ENCODE measurements at regions not wholly inside any gene's neighbourhood (a gene's known extent, or its start where the extent isn't known, plus 50 kb on each side); places are given as distances from the start of the nearest gene placed in this dataset.

DNA sequence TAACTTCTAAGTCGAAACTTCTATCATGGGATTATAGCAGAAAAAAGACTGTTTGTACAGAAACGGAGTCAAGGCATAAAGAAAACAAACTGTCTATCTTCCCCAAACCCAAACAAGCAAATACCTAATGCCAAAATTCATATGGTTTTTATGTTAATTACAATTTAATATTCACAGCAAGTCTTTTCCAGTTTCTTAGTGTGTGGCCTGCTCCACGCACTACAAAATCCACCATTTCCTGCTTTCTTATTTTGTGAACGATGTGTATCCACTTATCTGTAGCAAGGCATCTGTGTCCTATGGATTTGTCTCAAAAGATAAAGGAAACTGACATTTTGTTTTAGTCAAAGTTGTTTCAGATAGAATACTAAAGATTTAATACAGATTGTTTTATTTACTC is 588.0 kb upstream of the CCDC54 start:
- Histone ChIP-seq H3K9me3 (no peaks in the 10 kb centered on the region), H3K27ac (no peak overlapping the region), H3K36me3 (no peaks in the 10 kb centered on the region), H3K27me3 (no peaks in the 10 kb centered on the region), H3K4me1 (ENCODE audit: control insufficient read depth in 1 of 2, insufficient read depth in 1 of 2, low read depth in 1 of 2, low read length in 1 of 2) (no peaks in the 10 kb centered on the region), H3K4me3 (ENCODE audit: low read depth in 1 of 2, low read length in 1 of 2) (no peak overlapping the region)
- TF ChIP-seq, protein P1, sequence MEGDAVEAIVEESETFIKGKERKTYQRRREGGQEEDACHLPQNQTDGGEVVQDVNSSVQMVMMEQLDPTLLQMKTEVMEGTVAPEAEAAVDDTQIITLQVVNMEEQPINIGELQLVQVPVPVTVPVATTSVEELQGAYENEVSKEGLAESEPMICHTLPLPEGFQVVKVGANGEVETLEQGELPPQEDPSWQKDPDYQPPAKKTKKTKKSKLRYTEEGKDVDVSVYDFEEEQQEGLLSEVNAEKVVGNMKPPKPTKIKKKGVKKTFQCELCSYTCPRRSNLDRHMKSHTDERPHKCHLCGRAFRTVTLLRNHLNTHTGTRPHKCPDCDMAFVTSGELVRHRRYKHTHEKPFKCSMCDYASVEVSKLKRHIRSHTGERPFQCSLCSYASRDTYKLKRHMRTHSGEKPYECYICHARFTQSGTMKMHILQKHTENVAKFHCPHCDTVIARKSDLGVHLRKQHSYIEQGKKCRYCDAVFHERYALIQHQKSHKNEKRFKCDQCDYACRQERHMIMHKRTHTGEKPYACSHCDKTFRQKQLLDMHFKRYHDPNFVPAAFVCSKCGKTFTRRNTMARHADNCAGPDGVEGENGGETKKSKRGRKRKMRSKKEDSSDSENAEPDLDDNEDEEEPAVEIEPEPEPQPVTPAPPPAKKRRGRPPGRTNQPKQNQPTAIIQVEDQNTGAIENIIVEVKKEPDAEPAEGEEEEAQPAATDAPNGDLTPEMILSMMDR (IDR thresholded peaks at IDR 0.05) = no peak

DNA sequence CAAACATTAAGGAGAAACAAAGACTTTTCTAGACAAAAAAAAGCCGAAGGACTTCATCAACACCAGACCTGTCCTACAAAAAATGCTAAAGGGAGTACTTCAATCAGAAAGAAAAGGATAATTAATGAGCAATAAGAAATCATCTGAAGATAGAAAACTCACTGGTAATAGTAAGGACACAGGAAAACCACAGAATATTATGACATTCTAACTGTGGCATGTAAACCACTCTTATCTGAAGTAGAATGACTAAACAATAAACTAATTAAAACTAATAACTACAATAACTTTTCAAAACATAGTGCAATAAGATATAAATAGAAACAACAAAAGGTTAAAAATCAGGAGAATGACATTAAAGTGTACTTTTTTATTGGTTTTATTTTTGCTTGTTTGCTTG is 584.5 kb upstream of the CCDC54 start:
- Histone ChIP-seq H3K9me3 (no peaks in the 10 kb centered on the region), H3K27ac (no peak overlapping the region), H3K4me1 (ENCODE audit: control insufficient read depth in 1 of 2, insufficient read depth in 1 of 2, low read depth in 1 of 2, low read length in 1 of 2) (no peaks in the 10 kb centered on the region), H3K4me3 (ENCODE audit: low read depth in 1 of 2, low read length in 1 of 2) (no peak overlapping the region), H3K36me3 (no peaks in the 10 kb centered on the region), H3K27me3 (no peaks in the 10 kb centered on the region)
- TF ChIP-seq, protein P1 (IDR thresholded peaks at IDR 0.05) = no peak

DNA sequence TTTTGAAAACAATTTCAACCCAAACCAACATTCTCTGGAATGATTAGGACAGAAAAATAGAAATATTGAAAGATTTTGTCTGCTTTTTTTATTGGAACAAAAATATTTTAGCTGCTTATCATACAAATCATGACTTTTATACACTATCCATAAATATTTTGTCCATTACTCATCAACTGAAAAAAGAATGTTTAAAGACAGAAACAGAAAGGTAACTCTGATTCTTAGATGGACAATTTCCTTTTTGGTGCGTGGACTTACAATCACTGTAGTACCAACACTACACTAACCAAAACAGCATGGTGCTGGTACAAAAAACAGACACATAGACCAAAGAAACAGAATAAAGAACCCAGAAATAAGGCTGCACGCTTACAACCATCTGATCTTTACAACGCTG is 582.8 kb upstream of the CCDC54 start:
- TF ChIP-seq, protein P1 (IDR thresholded peaks at IDR 0.05) = no peak
- Histone ChIP-seq H3K36me3 (no peaks in the 10 kb centered on the region), H3K9me3 (no peaks in the 10 kb centered on the region), H3K4me1 (ENCODE audit: control insufficient read depth in 1 of 2, insufficient read depth in 1 of 2, low read depth in 1 of 2, low read length in 1 of 2) (no peaks in the 10 kb centered on the region), H3K27me3 (no peaks in the 10 kb centered on the region), H3K27ac (no peak overlapping the region), H3K4me3 (ENCODE audit: low read depth in 1 of 2, low read length in 1 of 2) (no peak overlapping the region)

DNA sequence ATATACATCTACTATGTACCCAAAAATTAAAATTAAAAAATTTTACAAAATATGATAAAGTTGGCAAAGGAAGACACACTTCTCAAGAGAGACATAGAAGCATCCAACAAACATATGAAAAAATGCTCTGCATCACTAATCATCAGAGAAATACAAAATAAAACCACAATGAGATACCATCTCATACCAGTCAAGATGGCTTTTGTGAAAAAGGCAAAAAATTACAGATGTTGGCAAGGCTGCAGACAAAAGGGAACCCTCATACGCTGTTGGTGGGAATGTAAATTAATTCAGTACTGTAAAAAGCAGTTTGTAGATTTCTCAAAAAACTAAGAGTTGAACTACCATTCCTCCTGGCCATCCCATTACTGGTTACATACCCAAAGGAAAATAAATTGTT is 581.7 kb upstream of the CCDC54 start:
- Histone ChIP-seq H3K4me1 (ENCODE audit: control insufficient read depth in 1 of 2, insufficient read depth in 1 of 2, low read depth in 1 of 2, low read length in 1 of 2) (no peaks in the 10 kb centered on the region), H3K27me3 (no peaks in the 10 kb centered on the region), H3K9me3 (no peaks in the 10 kb centered on the region), H3K36me3 (no peaks in the 10 kb centered on the region), H3K27ac (no peak overlapping the region), H3K4me3 (ENCODE audit: low read depth in 1 of 2, low read length in 1 of 2) (no peak overlapping the region)
- TF ChIP-seq, protein P1 (IDR thresholded peaks at IDR 0.05) = no peak

DNA sequence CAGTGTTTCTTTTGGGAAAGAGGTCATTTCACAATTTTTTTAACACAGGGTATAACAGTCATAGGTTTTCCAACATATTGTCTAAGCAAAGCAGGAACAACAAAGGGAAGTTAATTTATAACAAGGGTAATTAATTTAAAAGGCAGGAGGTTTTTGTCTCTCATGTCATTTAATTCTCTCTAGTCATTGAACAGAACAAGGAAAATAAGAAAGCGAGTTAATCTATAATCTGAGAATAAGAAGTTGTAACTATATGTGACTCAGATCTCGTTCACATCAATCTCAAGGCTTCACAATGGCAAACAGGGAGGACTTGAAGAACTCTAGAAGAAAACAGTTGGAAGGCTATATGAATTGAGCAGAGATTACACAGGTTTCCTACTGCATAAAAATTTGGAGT is 579.8 kb upstream of the CCDC54 start:
- H3K9me3 ChIP-seq = no peaks in the 10 kb centered on the region
- no peak overlapping the region for H3K27ac ChIP-seq
- no peak overlapping the region for H3K4me3 ChIP-seq (ENCODE audit: low read depth in 1 of 2, low read length in 1 of 2)
- TF ChIP-seq, protein P1 (IDR thresholded peaks at IDR 0.05) = no peak
- no peaks in the 10 kb centered on the region for H3K36me3 ChIP-seq
- H3K27me3 ChIP-seq = no peaks in the 10 kb centered on the region
- H3K4me1 ChIP-seq (ENCODE audit: control insufficient read depth in 1 of 2, insufficient read depth in 1 of 2, low read depth in 1 of 2, low read length in 1 of 2) = no peaks in the 10 kb centered on the region

DNA sequence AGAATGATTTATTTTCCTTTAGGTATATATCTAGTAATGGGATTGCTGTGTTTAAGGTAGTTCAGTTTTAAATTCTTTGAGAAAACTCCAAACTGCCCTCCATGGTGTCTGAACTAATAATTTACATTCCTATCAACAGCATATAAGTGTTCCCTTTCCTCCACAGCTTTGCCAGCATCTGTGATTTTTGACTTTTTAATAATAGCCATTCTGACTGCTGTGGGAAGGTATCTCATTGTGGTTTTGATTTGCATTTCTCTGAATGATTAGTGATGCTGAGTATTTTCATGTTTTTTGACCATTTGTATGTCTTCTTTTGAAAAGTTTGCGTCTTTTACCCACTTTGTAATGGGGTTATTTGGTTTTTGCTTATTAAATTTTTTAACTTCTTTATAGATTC is 571.6 kb upstream of the CCDC54 start:
- Histone ChIP-seq H3K4me3 (ENCODE audit: low read depth in 1 of 2, low read length in 1 of 2) (no peak overlapping the region), H3K27me3 (no peaks in the 10 kb centered on the region), H3K9me3 (no peaks in the 10 kb centered on the region), H3K36me3 (no peaks in the 10 kb centered on the region), H3K27ac (no peak overlapping the region), H3K4me1 (ENCODE audit: control insufficient read depth in 1 of 2, insufficient read depth in 1 of 2, low read depth in 1 of 2, low read length in 1 of 2) (no peaks in the 10 kb centered on the region)
- TF ChIP-seq, protein P1 (IDR thresholded peaks at IDR 0.05) = no peak

Measured in neutrophil (primary cell).